ENCODE measurements at regions not wholly inside any gene's neighbourhood (a gene's known extent, or its start where the extent isn't known, plus 50 kb on each side); places are given as distances from the start of the nearest gene placed in this dataset.
"Not testable (repeated sequence)": the region's sequence is repeated elsewhere in the genome, so short reads cannot be mapped to it uniquely, and the experiment has no call there.

- in situ Hi-C loops (cut with MboI; ENCODE audit: low pct_unique_long_range_greater_than_20kb, low sequenced_read_pairs), result no loop called here
- DNase-seq, result no peak
Measured at GRCh38 chr2:228627510-228627909, 446.0 kb upstream of the SPHKAP start.

DNA sequence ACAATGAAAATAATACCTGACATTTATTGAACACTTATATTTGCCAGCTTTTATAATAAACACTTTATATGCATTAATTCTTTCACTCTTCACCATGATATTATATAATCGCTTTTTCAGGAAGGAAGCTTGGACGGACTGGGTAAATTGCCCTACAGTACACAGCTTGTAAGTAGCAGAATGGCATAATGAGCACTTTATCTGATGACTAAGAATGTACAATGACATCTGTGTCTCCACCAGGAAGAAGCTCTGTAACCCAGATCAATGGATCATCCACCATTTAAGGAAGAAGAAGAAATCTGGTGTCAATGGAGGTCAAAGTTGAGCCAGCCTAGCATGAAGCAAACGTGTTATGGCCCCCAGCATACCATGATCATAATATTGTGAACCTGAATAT is 444.0 kb upstream of the SPHKAP start:
- DNase-seq, result no peak
- in situ Hi-C loops (cut with MboI; ENCODE audit: low pct_unique_long_range_greater_than_20kb, low sequenced_read_pairs), result no loop called here

- DNase-seq, result no peak
- in situ Hi-C loops (cut with MboI; ENCODE audit: low pct_unique_long_range_greater_than_20kb, low sequenced_read_pairs), result no loop called here
Measured at GRCh38 chr2:228624733-228625132, 443.2 kb upstream of the SPHKAP start.

- in situ Hi-C loops (cut with MboI; ENCODE audit: low pct_unique_long_range_greater_than_20kb, low sequenced_read_pairs), result no loop called here
- DNase-seq, result no peak
Measured at GRCh38 chr2:228615496-228615895, 434.0 kb upstream of the SPHKAP start.

GRCh38 chr2:228614741-228615140 is 433.3 kb upstream of the SPHKAP start:
- no peak for DNase-seq
- in situ Hi-C loops (cut with MboI; ENCODE audit: low pct_unique_long_range_greater_than_20kb, low sequenced_read_pairs), result no loop called here

GRCh38 chr2:228613133-228613850 is 431.8 kb upstream of the SPHKAP start:
- no peak for DNase-seq
- in situ Hi-C loops (cut with MboI; ENCODE audit: low pct_unique_long_range_greater_than_20kb, low sequenced_read_pairs), result no loop called here

- in situ Hi-C loops (cut with MboI; ENCODE audit: low pct_unique_long_range_greater_than_20kb, low sequenced_read_pairs), result no loop called here
- no peak for DNase-seq
Measured at GRCh38 chr2:228611171-228611570, 429.7 kb upstream of the SPHKAP start.

GRCh38 chr2:228602288-228602687 is 420.8 kb upstream of the SPHKAP start:
- DNase-seq, result no peak
- in situ Hi-C loops (cut with MboI; ENCODE audit: low pct_unique_long_range_greater_than_20kb, low sequenced_read_pairs), result no loop called here

DNA sequence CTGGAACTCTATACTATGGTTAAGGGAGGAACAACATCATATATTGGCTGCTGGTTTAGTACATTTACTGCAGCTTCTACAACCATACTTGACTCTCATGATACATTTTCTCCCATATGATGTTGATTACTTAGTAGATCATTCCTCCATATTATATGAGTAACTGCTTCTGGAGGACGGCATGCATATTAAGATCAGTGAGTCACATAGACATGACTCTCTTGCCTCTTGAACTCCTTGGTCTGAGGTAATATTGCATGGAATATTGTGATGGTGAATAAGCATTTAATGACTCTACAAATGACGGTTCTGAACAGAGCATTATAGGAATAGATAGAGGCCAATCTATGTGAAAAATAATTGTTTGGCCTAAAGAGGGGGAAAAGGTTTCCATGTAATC is 418.8 kb upstream of the SPHKAP start:
- no peak for DNase-seq

DNA sequence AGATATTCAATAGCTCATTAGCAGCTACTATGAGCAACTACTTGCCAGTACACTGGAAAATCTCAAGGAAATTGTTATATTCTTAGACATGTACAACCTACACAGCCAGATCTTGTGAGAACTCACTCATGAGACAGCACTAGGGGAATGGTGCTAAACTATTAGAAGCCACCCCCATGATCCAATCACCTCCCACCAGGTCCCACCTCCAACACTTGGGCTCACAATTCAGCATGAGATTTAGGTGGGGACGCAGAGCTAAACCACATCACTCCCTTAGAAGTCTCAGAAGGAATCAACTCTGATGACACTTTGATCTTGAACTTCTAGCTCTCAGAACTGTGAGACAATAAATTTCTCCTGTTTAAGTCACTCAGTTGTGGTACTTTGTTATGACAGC is 418.3 kb upstream of the SPHKAP start:
- no peak for DNase-seq
- in situ Hi-C loops (cut with MboI; ENCODE audit: low pct_unique_long_range_greater_than_20kb, low sequenced_read_pairs), result no loop called here

More for the DNA sequence above, 418.8 kb upstream of the SPHKAP start:
- in situ Hi-C loops (cut with MboI; ENCODE audit: low pct_unique_long_range_greater_than_20kb, low sequenced_read_pairs), result no loop called here

DNA sequence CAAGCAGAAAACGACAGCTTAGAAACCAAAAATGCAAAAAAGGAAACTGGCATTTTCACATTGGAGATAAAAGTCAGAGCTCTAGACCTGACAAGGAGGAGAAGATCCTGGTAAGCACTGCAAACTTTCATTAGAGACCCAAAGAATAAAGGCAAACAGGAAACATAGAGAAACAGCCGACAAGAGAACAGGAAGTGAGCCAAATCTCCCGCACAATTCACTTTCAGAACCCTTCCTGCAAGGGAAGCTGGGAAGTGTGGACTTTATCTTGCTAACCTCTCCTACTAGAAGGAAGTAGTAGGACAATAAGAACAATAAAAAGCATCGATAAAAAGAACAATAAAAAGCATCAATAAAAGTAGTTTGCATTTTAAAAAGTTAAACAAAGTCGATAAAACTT is 417.8 kb upstream of the SPHKAP start:
- in situ Hi-C loops (cut with MboI; ENCODE audit: low pct_unique_long_range_greater_than_20kb, low sequenced_read_pairs), result no loop called here
- DNase-seq, result peak; percentile 12

GRCh38 chr2:228597032-228597431 is 415.5 kb upstream of the SPHKAP start:
- in situ Hi-C loops (cut with MboI; ENCODE audit: low pct_unique_long_range_greater_than_20kb, low sequenced_read_pairs), result no loop called here
- no peak for DNase-seq

DNA sequence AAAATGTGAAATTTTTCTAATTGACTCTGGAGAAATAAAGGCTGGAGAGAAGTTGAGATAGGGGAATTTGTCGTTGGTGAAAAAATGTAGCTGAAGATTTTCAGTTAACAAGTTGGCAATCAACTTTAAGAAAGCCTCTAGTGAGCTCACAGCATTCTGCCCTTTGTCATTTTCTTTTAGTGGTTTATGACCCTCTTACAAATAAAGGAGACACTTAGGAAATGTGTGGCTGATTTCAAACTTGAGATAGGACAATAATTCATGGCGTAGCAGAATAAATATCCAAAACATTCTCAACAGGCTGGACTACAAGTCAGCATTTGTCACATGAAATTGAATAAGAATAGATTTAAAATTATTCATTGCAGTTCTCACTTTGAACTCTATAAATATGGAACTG is 412.5 kb upstream of the SPHKAP start:
- DNase-seq, result no peak
- in situ Hi-C loops (cut with MboI; ENCODE audit: low pct_unique_long_range_greater_than_20kb, low sequenced_read_pairs), result no loop called here

- in situ Hi-C loops (cut with MboI; ENCODE audit: low pct_unique_long_range_greater_than_20kb, low sequenced_read_pairs), result no loop called here
- DNase-seq, result no peak
Measured at GRCh38 chr2:228592925-228593324, 411.4 kb upstream of the SPHKAP start.

GRCh38 chr2:228590681-228591080 is 409.2 kb upstream of the SPHKAP start:
- no peak for DNase-seq
- in situ Hi-C loops (cut with MboI; ENCODE audit: low pct_unique_long_range_greater_than_20kb, low sequenced_read_pairs), result no loop called here

DNA sequence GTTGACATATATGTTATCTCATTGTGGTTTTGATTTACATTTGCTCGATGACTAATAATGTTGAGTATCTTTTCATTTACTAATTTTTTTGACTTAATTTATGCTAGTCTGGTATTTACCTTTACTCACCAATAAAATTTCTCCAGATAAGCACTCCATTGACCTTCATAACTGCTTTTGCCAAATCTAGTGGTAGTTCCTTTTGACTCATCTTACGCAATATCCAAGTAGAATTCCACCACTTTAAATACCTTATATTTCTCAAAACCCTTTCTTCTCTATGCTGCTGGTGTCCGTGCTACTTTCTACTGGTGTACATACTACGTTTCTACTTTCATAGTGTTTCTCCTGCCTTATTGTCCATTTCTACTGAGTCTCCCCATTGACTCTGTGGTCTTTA is 407.6 kb upstream of the SPHKAP start:
- in situ Hi-C loops (cut with MboI; ENCODE audit: low pct_unique_long_range_greater_than_20kb, low sequenced_read_pairs), result no loop called here
- DNase-seq, result no peak

GRCh38 chr2:228581731-228582130 is 400.2 kb upstream of the SPHKAP start:
- no peak for DNase-seq
- in situ Hi-C loops (cut with MboI; ENCODE audit: low pct_unique_long_range_greater_than_20kb, low sequenced_read_pairs), result no loop called here

DNA sequence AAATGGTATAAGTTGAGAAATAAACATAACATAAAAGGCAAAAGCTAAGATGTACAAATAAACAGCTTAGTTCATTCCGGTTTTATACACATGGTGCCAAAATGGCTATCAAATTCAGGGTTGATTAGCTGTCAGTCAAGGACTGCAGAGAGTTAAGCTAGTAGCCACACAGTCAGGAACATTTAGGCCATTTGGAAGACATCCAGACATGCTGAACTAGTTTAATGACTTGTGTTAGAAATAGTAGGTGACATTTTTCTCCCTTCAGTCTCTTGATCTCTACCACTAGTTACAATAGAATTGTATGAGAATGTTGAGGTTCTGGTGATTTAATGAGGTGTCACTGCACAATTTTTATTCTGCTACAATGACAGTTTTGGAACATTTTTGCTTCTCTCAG is 394.4 kb upstream of the SPHKAP start:
- in situ Hi-C loops (cut with MboI; ENCODE audit: low pct_unique_long_range_greater_than_20kb, low sequenced_read_pairs), result no loop called here
- no peak for DNase-seq

DNA sequence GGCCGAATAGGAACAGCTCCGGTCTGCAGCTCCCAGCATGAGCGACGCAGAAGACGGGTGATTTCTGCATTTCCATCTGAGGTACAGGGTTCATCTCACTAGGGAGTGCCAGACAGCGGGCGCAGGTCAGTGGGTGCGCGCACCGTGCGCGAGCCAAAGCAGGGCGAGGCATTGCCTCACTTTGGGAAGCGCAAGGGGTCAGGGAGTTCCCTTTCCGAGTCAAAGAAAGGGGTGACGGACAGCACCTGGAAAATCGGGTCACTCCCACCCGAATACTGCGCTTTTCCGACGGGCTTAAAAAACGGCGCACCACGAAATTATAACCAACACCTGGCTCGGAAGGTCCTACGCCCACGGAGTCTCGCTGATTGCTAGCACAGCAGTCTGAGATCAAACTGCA is 386.8 kb upstream of the SPHKAP start:
- in situ Hi-C loops (cut with MboI; ENCODE audit: low pct_unique_long_range_greater_than_20kb, low sequenced_read_pairs); DNase-seq: not testable (repeated sequence)

DNA sequence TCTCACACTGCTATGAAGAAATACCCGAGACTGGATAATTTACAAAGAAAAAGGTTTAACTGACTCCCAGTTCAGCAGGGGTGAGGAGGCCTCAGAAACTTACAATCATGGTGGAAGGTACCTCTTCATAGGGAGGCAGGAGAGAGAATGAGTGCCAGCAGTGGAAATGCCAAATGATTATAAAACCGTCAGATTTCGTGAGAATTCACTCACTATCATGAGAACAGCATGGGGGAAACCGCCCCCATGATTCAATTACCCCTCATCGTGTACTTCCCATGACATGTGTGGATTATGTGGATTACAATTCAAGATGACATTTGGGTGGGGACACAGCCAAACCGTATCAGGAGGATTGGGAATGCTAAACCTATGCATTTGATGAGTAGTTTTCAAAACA is 380.3 kb upstream of the SPHKAP start:
- in situ Hi-C loops (cut with MboI; ENCODE audit: low pct_unique_long_range_greater_than_20kb, low sequenced_read_pairs), result no loop called here
- no peak for DNase-seq

GRCh38 chr2:228559774-228560415 is 378.4 kb upstream of the SPHKAP start:
- in situ Hi-C loops (cut with MboI; ENCODE audit: low pct_unique_long_range_greater_than_20kb, low sequenced_read_pairs), result no loop called here
- DNase-seq, result no peak
